T-helper 1 cell treated with Interleukin-12 subunit alpha and Interleukin-12 subunit beta and Interleukin-4 antibody, amounts not matched to agents 30 ng/mL and 1 ng/mL, for 36 hours (primary cell): ENCODE measurements at regions not wholly inside any gene's neighbourhood (a gene's known extent, or its start where the extent isn't known, plus 50 kb on each side); places are given as distances from the start of the nearest gene placed in this dataset.

Experiments used
- intact Hi-C: fragments of 100-400 bp; cut with micrococcal nuclease; formaldehyde crosslinking; loops from one replicate; pipeline ENCODE4 v1.15.1; 2024

DNA sequence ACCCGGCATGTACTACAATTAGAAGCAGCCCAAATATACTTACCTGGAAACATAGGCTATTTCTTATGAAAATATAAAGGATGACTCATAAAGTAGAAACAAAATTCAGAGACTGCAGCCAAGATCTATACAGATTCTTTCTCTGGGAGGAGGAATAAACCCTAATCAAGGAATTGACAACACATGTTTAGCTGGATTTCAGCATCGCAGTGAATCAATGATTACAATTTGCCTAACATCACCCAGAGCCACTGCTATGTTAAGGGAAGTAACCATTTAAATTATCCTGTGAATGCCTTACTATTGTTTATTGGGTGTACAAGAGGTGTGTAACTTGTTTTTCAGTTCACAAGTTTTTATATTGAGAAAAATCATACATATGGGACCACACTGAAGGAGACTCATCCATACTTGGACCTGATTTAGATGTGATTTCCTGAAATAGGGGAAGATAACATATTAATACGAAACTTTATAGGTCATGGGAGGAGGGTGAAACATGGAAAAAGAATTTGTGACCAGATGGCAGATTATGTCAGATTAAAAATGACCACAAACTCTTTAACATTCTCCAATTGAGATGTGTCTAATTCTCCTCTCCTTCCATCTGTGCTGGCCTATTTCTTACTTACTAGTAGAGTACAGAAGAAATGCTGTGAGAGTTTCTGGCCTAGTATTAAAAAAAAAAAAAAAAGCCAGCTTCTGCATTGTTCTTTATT is 1168.4 kb downstream of the SLITRK1 start:
- intact Hi-C loops: no loop called here

GRCh38 chr13:82702513-82702912 is 1179.8 kb downstream of the SLITRK1 start:
- intact Hi-C loops: no loop called here

DNA sequence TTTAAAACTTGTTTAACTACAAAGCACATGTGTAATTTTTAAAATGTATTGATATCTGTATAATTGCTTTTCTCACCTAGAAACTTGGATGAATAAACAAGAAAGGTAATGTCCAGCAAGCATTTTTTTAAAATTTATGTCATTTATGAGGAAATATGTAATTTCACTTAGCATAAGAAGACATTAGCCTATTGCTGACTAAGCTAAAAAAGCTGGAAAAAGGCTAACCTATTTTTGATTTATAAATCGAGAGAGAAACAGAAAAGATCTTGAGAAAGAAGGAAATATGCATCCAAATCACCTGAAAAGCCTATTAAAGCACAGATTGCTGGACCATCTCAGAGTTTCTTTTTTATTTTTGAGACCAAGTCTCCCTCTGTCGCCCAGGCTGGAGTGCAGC is 1181.3 kb downstream of the SLITRK1 start:
- intact Hi-C loops: no loop called here

DNA sequence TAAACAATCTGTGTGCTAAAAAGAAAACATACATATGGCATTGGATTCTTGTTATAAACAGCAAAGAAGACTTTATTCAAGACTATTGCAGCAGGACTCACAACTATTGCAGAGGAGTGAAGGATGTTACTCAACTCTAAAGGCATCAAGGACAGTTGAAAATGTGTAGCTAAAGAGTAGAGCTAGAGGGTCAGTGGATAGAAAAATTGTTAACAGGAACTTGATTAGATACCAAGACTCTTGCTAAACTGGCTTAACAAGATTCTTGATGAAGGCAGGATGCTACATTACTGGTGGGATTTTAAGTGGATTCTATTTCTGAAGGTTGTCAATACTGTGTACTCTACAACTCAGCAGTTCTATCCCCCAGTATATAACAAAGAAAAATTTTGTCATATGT is 1183.3 kb downstream of the SLITRK1 start:
- intact Hi-C loops: no loop called here

DNA sequence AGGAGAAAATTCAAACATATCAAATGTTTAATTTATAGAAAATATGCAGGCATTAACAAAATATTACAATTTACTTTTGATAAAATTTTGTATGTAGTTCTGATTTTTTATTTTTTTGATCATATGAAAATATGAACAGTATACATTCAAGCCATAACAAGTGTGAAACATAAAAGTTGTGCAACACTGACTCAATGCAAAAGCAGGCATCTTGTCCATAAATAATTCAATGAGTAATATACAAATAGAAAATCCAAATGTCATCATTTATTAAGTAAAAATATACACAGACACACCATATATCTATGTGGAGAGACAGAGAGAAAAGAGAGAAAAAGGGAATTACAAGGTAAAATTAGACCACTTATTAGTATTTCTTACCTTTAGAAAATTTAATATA is 1183.9 kb downstream of the SLITRK1 start:
- intact Hi-C loops: no loop called here

DNA sequence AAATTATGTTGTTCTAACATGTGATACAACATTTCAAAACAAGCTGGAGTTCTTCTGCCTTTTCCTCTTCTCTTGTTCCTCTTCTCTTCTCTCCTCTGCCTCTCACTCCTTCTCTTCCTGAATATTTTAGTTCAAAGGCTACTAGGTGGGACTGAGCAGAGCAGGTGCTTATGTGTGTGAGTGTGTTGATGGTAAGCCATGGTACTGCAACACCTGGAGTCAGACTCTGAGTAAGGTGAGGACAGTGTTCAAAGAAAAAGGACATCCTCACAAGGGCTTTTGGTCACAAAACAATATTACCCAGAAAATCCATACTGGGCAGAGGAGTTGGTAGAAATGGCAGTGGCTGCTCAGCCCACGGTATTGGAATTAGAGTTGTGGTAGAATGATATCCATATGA is 1188.7 kb downstream of the SLITRK1 start:
- intact Hi-C loops: no loop called here

DNA sequence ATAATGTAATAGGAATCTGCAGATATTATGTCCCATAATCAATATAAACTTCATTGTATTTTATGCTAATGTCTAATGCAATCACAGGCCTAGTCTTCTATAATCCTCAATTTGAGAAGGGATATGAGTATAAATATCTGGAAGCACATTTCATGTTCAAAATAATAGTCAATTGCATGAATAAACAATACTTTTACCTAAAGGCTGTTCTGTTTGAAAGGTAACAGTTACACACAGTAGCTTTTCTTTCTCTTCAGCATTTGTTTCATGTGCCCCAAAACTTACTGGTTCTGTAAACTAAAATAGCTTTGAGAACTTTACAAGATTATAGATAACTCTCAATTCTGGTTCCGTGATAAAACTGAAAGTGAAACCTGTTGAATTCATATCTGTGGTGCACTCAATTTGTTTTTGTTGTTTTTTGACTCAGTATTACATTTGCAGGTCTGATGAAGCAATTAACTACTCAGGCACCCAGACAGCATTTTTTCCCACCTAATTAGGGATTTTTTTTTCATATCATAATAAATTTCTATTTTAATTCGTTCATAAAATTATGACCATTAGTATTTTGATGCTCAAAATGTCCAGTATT is 1193.8 kb downstream of the SLITRK1 start:
- intact Hi-C loops: no loop called here

- intact Hi-C loops: no loop called here
Observed at GRCh38 chr13:82687884-82688283, 1194.4 kb downstream of the SLITRK1 start.

DNA sequence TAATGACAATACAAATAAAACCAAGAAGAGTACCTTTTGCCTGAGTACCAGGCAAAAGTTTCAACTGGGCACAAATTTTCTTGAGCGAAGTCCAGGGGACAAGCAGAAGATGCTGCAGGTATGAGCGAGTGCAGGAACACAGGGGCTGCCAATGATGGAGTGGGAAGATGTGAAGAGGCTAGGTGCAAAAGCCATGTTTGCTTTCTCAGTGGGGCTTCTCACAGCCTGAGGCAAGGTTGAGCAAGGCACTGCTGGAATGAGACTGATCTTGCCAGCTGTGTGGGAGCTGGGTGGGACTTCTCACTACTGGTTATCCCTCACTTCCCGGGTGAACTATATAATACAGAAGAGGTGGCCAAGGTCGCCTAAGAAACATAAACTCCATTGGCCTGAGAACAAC is 1200.7 kb downstream of the SLITRK1 start:
- intact Hi-C loops: no loop called here

GRCh38 chr13:82678052-82678451 is 1204.2 kb downstream of the SLITRK1 start:
- intact Hi-C loops: no loop called here

DNA sequence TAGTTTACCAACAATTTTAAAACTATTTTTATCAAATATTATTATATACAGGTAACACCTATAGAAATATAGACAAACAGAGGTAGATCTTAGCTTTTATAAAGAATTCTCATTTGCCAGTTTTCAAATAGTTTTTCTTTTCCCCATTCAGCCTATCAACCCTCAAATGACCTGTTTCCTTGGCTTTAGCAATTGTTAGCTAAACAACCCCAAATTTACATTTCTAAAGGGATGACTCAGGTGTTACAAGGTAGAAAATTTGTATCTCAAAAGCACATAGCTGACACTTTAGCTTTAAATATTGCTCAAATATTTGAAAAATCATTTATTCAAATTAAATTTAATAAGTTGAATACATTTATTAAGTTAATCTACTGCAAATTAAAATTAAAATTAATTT is 1207.2 kb downstream of the SLITRK1 start:
- intact Hi-C loops: no loop called here

DNA sequence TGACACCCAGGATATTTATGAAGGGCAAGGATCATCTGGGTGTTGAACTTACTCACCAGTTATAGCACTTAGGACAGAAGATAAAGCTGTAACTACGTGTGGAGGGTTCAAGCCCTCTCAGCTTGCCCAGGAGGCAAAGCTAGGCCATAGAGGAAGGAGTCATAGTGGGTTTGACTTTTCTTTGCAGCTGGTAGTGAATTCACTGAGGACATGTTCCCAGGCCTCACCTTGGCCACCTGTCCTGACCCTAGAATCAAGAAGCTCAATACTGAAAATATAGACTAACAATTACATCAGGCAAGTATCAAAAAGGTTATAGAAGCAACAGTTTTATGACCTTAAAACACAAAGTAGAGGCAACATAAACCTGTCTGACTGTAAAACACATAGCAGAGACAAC is 1207.7 kb downstream of the SLITRK1 start:
- intact Hi-C loops: no loop called here

GRCh38 chr13:82672248-82672647 is 1210.0 kb downstream of the SLITRK1 start:
- intact Hi-C loops: no loop called here

DNA sequence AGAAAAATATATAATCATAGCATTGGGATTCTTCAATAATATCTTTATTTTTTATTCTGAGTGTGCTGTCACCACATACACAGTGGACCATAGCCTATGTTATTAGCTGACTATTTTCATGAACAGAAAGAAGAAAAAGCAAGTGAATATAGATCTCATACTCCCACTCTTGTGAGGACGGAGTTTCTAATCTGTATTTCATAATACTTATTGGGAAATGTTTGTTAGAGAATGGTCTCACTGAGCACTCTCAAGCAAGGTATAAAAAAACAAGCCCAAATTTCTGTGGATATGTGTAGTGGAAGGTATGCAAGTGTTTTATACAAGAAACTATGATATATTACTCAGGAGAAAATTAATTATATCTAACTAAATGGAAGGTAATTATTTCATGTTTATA is 1218.1 kb downstream of the SLITRK1 start:
- intact Hi-C loops: no loop called here

- intact Hi-C loops: no loop called here
Observed at GRCh38 chr13:82661126-82661525, 1221.1 kb downstream of the SLITRK1 start.

GRCh38 chr13:82658811-82659210 is 1223.5 kb downstream of the SLITRK1 start:
- intact Hi-C loops: no loop called here

- intact Hi-C loops: no loop called here
Observed at GRCh38 chr13:82657471-82657870, 1224.8 kb downstream of the SLITRK1 start.

- intact Hi-C loops: no loop called here
Observed at GRCh38 chr13:82654861-82655855, 1227.1 kb downstream of the SLITRK1 start.

- intact Hi-C loops: no loop called here
Observed at GRCh38 chr13:82654143-82654542, 1228.1 kb downstream of the SLITRK1 start.

- intact Hi-C loops: no loop called here
Observed at GRCh38 chr13:82647540-82647939, 1234.7 kb downstream of the SLITRK1 start.

- intact Hi-C loops: no loop called here
Observed at GRCh38 chr13:82636119-82636518, 1246.2 kb downstream of the SLITRK1 start.

DNA sequence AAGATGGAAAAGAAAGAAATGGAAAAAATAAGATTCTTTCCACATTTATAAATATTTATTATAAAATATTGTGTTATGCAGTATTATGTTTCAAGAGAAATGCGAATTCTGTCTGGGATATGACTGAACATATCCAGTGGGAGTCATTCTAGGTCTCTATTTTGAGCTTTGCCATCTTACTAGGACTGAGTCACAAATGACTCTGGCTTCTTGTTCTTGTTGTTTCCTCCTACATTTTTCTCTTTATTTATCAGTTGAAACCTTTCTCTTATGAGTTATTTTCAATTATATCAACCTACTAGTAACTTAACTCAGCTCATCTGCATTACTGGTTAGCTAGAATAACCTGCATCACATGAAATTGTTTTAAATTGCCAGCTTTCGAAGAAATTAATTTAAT is 1247.3 kb downstream of the SLITRK1 start:
- intact Hi-C loops: no loop called here
